Adrenal gland (tissue), 5 donors: ENCODE measurements at regions not wholly inside any gene's neighbourhood (a gene's known extent, or its start where the extent isn't known, plus 50 kb on each side); places are given as distances from the start of the nearest gene placed in this dataset.

Experiments used
- CTCF ChIP-seq, 6 experiments: fragments of 450-650 bp in 4 of 6; fragments of 200-600 bp in 2 of 6; sonication (generic) in 1 of 6; IDR thresholded peaks; 1 replicate in 5 of 6; 2 replicates in 1 of 6; pipeline versions ENCODE4 v1.5.1 to v1.8.0; 2016 to 2021; ENCODE audit warnings: antibody characterized with exemption in 6 of 6, mild to moderate bottlenecking in 2 of 6, moderate library complexity in 1 of 6
- POLR2A ChIP-seq, 2 donors: fragments of 450-650 bp; IDR thresholded peaks; one replicate each; pipeline ENCODE4 v1.6.1; 2017; ENCODE audit warnings: antibody characterized with exemption in 2 of 2, mild to moderate bottlenecking in 2 of 2, moderate library complexity in 1 of 2
- donor health status: DM: no; HTN: no; CAD: no.

GRCh38 chr16:51231702-51232101, 80.6 kb upstream of the SALL1 start:
- no peak for TF ChIP-seq CTCF (IDR thresholded peaks at IDR 0.05)
- no peak for TF ChIP-seq POLR2A (IDR thresholded peaks at IDR 0.05)
